Caco-2 (cell line): ENCODE measurements at regions not wholly inside any gene's neighbourhood (a gene's known extent, or its start where the extent isn't known, plus 50 kb on each side); places are given as distances from the start of the nearest gene placed in this dataset.

Experiments used
- BruUV-seq: library from RNA; stranded (reverse); fragments of 400-500 nt; replicated peaks from 2 replicates; lab custom pipeline; 2021; lab: Mats Ljungman, UMichigan
- CTCF ChIA-PET: fragments of 300-600 bp; sonication (Branson Sonifier 250); formaldehyde crosslinking; loops from one replicate; lab custom pipeline; 2022; ENCODE audit warnings: antibody characterized with exemption; lab: Charles Lee
- POLR2A ChIA-PET: fragments of 300-600 bp; sonication (Branson Sonifier 250); formaldehyde crosslinking; loops from one replicate; lab custom pipeline; 2022; ENCODE audit warnings: antibody characterized with exemption; lab: Charles Lee
- DNase-seq, 2 experiments: peaks; one replicate each; pipeline versions ENCODE4 v3.0.0 to v3.0.0-alpha.2; 2020 to 2022
- H3K27me3 ChIP-seq: replicated peaks from 2 replicates; pipeline ENCODE4 v1.6.0; 2011; ENCODE audit warnings: low read length; ENCODE audit not compliant: control insufficient read depth, insufficient read depth
- H3K36me3 ChIP-seq: 2 replicates; pipeline ENCODE4 v1.5.1; 2011; ENCODE audit warnings: low read length; ENCODE audit not compliant: control insufficient read depth, insufficient read depth
- H3K4me1 ChIP-seq: fragments of 250-450 bp; sonication (Bioruptor Pico); 2 replicates; pipeline ENCODE4 v1.5.1; 2020; ENCODE audit warnings: mild to moderate bottlenecking
- H3K4me3 ChIP-seq: 2 replicates; pipeline ENCODE4 v1.5.1; 2011; ENCODE audit warnings: low read depth, mild to moderate bottlenecking, control low read depth, low read length
- H3K9me3 ChIP-seq: fragments of 250-450 bp; sonication (Bioruptor Pico); 2 replicates; pipeline ENCODE4 v1.5.1; 2020; ENCODE audit warnings: mild to moderate bottlenecking, moderate library complexity
- H3K27ac Mint-ChIP-seq: one replicate; pipeline ENCODE4 v1.8.0; 2022; ENCODE audit warnings: mixed read lengths; ENCODE audit not compliant: unreplicated experiment
- H3K27me3 Mint-ChIP-seq: one replicate; pipeline ENCODE4 v1.8.0; 2022; ENCODE audit warnings: mixed read lengths; ENCODE audit not compliant: insufficient read depth, unreplicated experiment
- H3K36me3 Mint-ChIP-seq: one replicate; pipeline ENCODE4 v1.8.0; 2022; ENCODE audit warnings: mild to moderate bottlenecking, mixed read lengths; ENCODE audit not compliant: insufficient read depth, unreplicated experiment
- H3K4me1 Mint-ChIP-seq: one replicate; pipeline ENCODE4 v1.8.0; 2022; ENCODE audit warnings: low read depth, mixed read lengths; ENCODE audit not compliant: unreplicated experiment
- H3K4me3 Mint-ChIP-seq: one replicate; pipeline ENCODE4 v1.8.0; 2022; ENCODE audit warnings: mild to moderate bottlenecking, moderate library complexity, mixed read lengths; ENCODE audit not compliant: unreplicated experiment
- H3K9me3 Mint-ChIP-seq: one replicate; pipeline ENCODE4 v1.8.0; 2022; ENCODE audit warnings: mixed read lengths; ENCODE audit not compliant: unreplicated experiment
- intact Hi-C: fragments of 100-400 bp; cut with micrococcal nuclease; formaldehyde crosslinking; loops from one replicate; pipeline ENCODE4 v1.10.0; 2022; ENCODE audit not compliant: unreplicated experiment
- TF ChIP-seq, protein P1 (sequence below), 2 experiments: fragments of 200-600 bp in 1 of 2; IDR thresholded peaks; 1 replicate in 1 of 2; 2 replicates in 1 of 2; pipeline versions ENCODE4 v1.5.1 to v1.8.0; 2011 to 2022; ENCODE audit warnings: antibody characterized with exemption in 1 of 2, control low read depth in 1 of 2, inconsistent platforms in 1 of 2, low read depth in 1 of 2, low read length in 1 of 2, mild to moderate bottlenecking in 1 of 2, moderate library complexity in 1 of 2; ENCODE audit not compliant: insufficient read depth in 1 of 2, severe bottlenecking in 1 of 2, unreplicated experiment in 1 of 2

DNA sequence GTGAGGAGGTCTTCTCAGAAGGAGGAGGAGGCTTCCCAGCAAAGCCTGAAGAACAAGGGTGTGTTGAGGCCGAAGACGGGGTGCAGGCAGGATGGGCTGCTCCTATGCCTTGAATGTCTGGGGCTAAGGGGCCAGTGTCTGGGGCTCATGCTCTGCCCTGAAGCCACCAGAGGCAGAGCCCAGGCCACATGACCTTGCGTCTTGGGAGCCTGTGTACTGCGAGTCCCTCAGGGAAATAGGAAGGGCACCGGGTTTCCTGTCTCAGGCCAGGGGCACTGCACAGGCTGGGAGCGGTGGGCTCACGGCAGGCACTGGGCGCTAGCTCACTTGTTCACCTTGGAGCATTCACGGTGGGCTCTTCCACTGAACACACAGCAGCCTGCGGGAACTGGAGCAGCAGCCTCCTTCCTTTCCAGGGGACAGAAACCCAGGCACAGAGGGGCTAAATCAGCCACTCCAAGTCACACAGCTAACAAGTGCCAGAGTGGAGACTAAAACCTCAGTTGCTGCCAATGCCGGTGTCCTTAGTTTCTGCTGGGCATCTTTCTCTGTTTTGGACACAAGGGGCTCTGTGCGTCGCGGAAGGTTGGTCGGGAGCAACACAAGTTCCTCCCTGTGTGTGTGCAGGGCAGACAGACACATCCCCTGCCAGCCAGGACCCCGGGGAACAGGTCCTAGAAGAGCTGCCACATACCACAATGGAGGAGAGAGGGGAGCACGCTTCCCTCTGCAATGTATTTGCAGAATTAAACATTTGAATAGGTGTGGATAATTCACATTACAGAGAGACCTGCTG, 104.8 kb upstream of the C1orf174 start:
- Histone ChIP-seq H3K27me3 (no peaks in the 10 kb centered on the region), H3K4me3 (no peak overlapping the region), H3K9me3 (no peaks in the 10 kb centered on the region), H3K4me1 (no peaks in the 10 kb centered on the region), H3K36me3 (no peaks in the 10 kb centered on the region)
- peaks cover 15% of the 10 kb centered on the region for H3K27me3 Mint-ChIP-seq
- no peak overlapping the region for H3K4me3 Mint-ChIP-seq
- ChIA-PET CTCF (no interaction called here), POLR2A (no interaction called here)
- no TSS peak for BruUV-seq
- TF ChIP-seq, protein P1, sequence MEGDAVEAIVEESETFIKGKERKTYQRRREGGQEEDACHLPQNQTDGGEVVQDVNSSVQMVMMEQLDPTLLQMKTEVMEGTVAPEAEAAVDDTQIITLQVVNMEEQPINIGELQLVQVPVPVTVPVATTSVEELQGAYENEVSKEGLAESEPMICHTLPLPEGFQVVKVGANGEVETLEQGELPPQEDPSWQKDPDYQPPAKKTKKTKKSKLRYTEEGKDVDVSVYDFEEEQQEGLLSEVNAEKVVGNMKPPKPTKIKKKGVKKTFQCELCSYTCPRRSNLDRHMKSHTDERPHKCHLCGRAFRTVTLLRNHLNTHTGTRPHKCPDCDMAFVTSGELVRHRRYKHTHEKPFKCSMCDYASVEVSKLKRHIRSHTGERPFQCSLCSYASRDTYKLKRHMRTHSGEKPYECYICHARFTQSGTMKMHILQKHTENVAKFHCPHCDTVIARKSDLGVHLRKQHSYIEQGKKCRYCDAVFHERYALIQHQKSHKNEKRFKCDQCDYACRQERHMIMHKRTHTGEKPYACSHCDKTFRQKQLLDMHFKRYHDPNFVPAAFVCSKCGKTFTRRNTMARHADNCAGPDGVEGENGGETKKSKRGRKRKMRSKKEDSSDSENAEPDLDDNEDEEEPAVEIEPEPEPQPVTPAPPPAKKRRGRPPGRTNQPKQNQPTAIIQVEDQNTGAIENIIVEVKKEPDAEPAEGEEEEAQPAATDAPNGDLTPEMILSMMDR (IDR thresholded peaks at IDR 0.05; ENCODE audit: insufficient read depth in 1 of 2, low read depth in 1 of 2, low read length in 1 of 2, severe bottlenecking in 1 of 2, unreplicated experiment in 1 of 2) = no peak
- no peaks in the 10 kb centered on the region for H3K36me3 Mint-ChIP-seq
- DNase-seq = peak in 1 of 2 experiments; percentile 18
- no peaks in the 10 kb centered on the region for H3K4me1 Mint-ChIP-seq
- intact Hi-C loops = no loop called here
- peaks cover 17% of the 10 kb centered on the region for H3K9me3 Mint-ChIP-seq
- H3K27ac Mint-ChIP-seq = no peak overlapping the region

DNA sequence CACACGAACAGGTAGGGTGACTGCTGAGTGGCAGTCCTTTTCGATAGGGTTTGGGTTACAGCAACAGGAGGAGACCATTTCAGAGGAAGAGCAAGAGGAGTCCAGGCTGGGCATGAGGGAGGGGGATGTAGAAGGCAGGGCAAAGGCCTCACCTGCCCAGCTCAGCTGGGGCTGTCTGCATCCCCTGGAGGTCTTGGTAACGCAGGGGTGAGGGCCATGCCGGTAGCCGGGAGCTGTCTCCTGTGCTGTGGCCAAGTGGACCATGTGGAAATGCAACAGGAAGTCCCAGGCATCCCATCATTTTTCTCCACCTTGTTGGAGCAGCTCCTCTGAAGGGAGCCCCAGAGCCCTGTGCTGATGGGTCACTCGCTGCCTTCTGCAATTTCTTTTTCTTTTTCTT, 105.4 kb upstream of the C1orf174 start:
- POLR2A ChIA-PET = interaction anchor here (0.7 kb wide), 1 partner anchor 849 kb away, joined by 3 read pairs; no protein-coding TSS in a partner anchor

DNA sequence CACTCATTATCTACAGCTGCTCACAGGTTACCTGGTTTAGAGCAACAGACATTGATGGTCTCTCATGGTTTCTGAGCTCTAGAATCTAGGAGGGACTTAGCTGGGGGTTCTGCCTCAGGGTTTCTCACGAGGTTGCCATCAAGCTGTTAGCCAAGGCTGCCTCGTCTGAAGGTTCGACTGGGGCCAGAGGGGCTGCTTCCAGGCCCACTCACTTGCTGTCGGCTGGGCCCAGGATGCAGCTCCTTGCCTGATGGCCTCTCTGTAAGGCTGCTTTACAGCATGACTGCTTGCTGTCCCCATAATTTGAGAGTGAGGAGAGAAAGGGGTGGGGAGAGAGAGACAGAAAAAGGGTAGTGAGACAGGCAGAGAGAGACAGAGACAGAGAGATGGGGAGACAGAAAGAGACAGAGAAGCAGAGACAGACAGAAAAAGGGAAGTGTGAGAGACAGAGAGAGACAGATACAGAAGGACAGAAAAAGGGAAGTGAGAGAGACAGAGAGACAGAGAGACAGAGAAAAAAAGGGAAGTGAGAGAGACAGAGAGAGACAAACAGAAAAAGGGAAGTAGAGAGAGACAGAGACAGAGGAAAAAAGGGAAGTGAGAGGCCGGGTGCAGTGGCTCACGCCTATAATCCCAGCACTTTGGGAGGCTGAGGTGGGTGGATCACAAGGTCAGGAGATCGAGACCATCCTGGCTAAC, 106.8 kb upstream of the C1orf174 start:
- Mint-ChIP-seq H3K4me1 (no peaks in the 10 kb centered on the region), H3K4me3 (no peak overlapping the region), H3K9me3 (peaks cover 17% of the 10 kb centered on the region), H3K27ac (no peak overlapping the region), H3K36me3 (no peaks in the 10 kb centered on the region), H3K27me3 (peaks cover 19% of the 10 kb centered on the region)
- TF ChIP-seq, protein P1 (IDR thresholded peaks at IDR 0.05; ENCODE audit: insufficient read depth in 1 of 2, low read depth in 1 of 2, low read length in 1 of 2, severe bottlenecking in 1 of 2, unreplicated experiment in 1 of 2) = no peak
- BruUV-seq = no TSS peak
- Histone ChIP-seq H3K27me3 (no peaks in the 10 kb centered on the region), H3K4me3 (no peak overlapping the region), H3K9me3 (no peaks in the 10 kb centered on the region), H3K4me1 (no peaks in the 10 kb centered on the region), H3K36me3 (no peaks in the 10 kb centered on the region)
- CTCF ChIA-PET = no interaction called here
- POLR2A ChIA-PET = no interaction called here
- intact Hi-C loops = no loop called here
- no peak for DNase-seq

More for the DNA sequence above, 105.4 kb upstream of the C1orf174 start:
- Mint-ChIP-seq H3K4me3 (no peak overlapping the region), H3K9me3 (peaks cover 17% of the 10 kb centered on the region), H3K27me3 (peaks cover 15% of the 10 kb centered on the region), H3K4me1 (no peaks in the 10 kb centered on the region), H3K27ac (no peak overlapping the region), H3K36me3 (no peaks in the 10 kb centered on the region)
- TF ChIP-seq, protein P1 (IDR thresholded peaks at IDR 0.05; ENCODE audit: insufficient read depth in 1 of 2, low read depth in 1 of 2, low read length in 1 of 2, severe bottlenecking in 1 of 2, unreplicated experiment in 1 of 2) = no peak
- H3K4me3 ChIP-seq = no peak overlapping the region
- no peaks in the 10 kb centered on the region for H3K36me3 ChIP-seq
- intact Hi-C loops = no loop called here
- H3K9me3 ChIP-seq = no peaks in the 10 kb centered on the region
- BruUV-seq = no TSS peak
- no peaks in the 10 kb centered on the region for H3K4me1 ChIP-seq
- CTCF ChIA-PET = no interaction called here
- no peaks in the 10 kb centered on the region for H3K27me3 ChIP-seq
- peak in 1 of 2 experiments; percentile 3 for DNase-seq
